Pancreas (tissue), 10 donors: ENCODE measurements at regions not wholly inside any gene's neighbourhood (a gene's known extent, or its start where the extent isn't known, plus 50 kb on each side); places are given as distances from the start of the nearest gene placed in this dataset.

Experiments used
- ATAC-seq, 4 donors: fragments of 200-7000 bp; cut with Tn5 transposase; one replicate each; pipeline versions ENCODE4 v1.8.0 to v1.9.1; 2020; ENCODE audit warnings: mild to moderate bottlenecking in 4 of 4, moderate library complexity in 4 of 4
- DNase-seq, 6 donors: peaks; one replicate each; pipeline ENCODE4 v3.0.0-alpha.2; 2020
- FAIRE-seq: peaks from 2 replicates; lab custom pipeline; 2012; peaks lifted over from hg19 to GRCh38; lab: Jason Lieb, UNC
- H3K27ac ChIP-seq, 4 donors: fragments of 200-600 bp; sonication (generic); 1 replicate in 3 of 4; 2 replicates in 1 of 4; pipeline versions ENCODE4 v1.5.0 to v1.8.0; 2020
- H3K27me3 ChIP-seq, 4 donors: fragments of 200-600 bp; one replicate each; pipeline ENCODE4 v1.8.0; 2021
- H3K36me3 ChIP-seq, 3 donors: fragments of 200-600 bp; sonication (generic) in 1 of 3; one replicate each; pipeline versions ENCODE4 v1.5.0 to v1.8.0; 2020 to 2021
- H3K4me1 ChIP-seq, 3 donors: fragments of 200-600 bp; one replicate each; pipeline ENCODE4 v1.8.0; 2021
- H3K4me3 ChIP-seq, 4 donors: fragments of 200-600 bp; sonication (generic) in 2 of 4; one replicate each; pipeline versions ENCODE4 v1.5.0 to v1.8.0; 2020 to 2021
- H3K9me3 ChIP-seq, 4 donors: fragments of 200-600 bp; one replicate each; pipeline ENCODE4 v1.8.0; 2021
- CTCF ChIP-seq, 4 donors: fragments of 200-600 bp; sonication (generic) in 3 of 4; IDR thresholded peaks; one replicate each; pipeline versions ENCODE4 v1.5.0 to v1.8.0; 2021; ENCODE audit warnings: antibody characterized with exemption in 4 of 4
- WGBS, 2 donors: extraction: QIAGEN DNeasy Blood & Tissue Kit; methylation state at CpG; one replicate each; pipeline ENCODE4 v1.1.7; 2013; 5-methylcytosine and 5-hydroxymethylcytosine counted together
- intact Hi-C, 3 donors: fragments of 100-400 bp; cut with DNase I; formaldehyde crosslinking; loops; one replicate each; pipeline versions ENCODE4 v1.11.1 to v1.14.2; 2022
- donor health status: healthy with polysubstance abuse.
- donor health status: DM: no; HTN: no; CAD: no; lungs with moderate emphysema.
- donor health status: DM: no; HTN: no; CAD: no.
- donor health status: control.
- donor health status: control.
- donor health status: Bipolar disorder and iron deficiency.
- donor health status: DM: yes; HTN: yes; CAD: no.
- donor health status: DM: no; HTN: no; CAD: no.
- donor health status: DM: no; HTN: no; CAD: no.
- donor health status: DM: yes; HTN: yes; CAD: no.

GRCh38 chr9:30732060-30732459, 1652.4 kb upstream of the ACO1 start:
- 66 to 75% methylated on average over 5 of the region's 5 CpGs for WGBS, 2 donors
- no peak for FAIRE-seq

GRCh38 chr9:30744871-30745270, 1639.6 kb upstream of the ACO1 start:
- no peak for TF ChIP-seq CTCF (IDR thresholded peaks at IDR 0.05)
- Histone ChIP-seq H3K4me3 (no peak overlapping the region), H3K9me3 (no peaks in the 10 kb centered on the region), H3K27me3 (no peaks in the 10 kb centered on the region), H3K27ac (no peak overlapping the region), H3K4me1 (no peaks in the 10 kb centered on the region), H3K36me3 (no peaks in the 10 kb centered on the region)
- FAIRE-seq (no peak), ATAC-seq (no peak), DNase-seq (no peak)
- WGBS, 2 donors: 20 to 24% methylated on average over 2 of the region's 2 CpGs
- intact Hi-C loops: no loop called here

More at GRCh38 chr9:30732060-30732459, 1652.4 kb upstream of the ACO1 start:
- no peak overlapping the region for H3K4me3 ChIP-seq
- no peaks in the 10 kb centered on the region for H3K27me3 ChIP-seq
- DNase-seq (peak in 1 of 6 donors; percentile 26), ATAC-seq (no peak)
- TF ChIP-seq CTCF (IDR thresholded peaks at IDR 0.05): no peak
- H3K9me3 ChIP-seq: no peaks in the 10 kb centered on the region
- H3K27ac ChIP-seq: no peak overlapping the region
- H3K36me3 ChIP-seq: no peaks in the 10 kb centered on the region
- H3K4me1 ChIP-seq: no peaks in the 10 kb centered on the region
- intact Hi-C loops: no loop called here

- no peak overlapping the region for H3K27ac ChIP-seq
- FAIRE-seq (no peak), ATAC-seq (no peak), DNase-seq (no peak)
- TF ChIP-seq CTCF (IDR thresholded peaks at IDR 0.05): no peak
- no peaks in the 10 kb centered on the region for H3K27me3 ChIP-seq
- no peaks in the 10 kb centered on the region for H3K4me1 ChIP-seq
- H3K36me3 ChIP-seq: no peaks in the 10 kb centered on the region
- H3K4me3 ChIP-seq: no peak overlapping the region
- intact Hi-C loops: no loop called here
- no peaks in the 10 kb centered on the region for H3K9me3 ChIP-seq
Observed at GRCh38 chr9:30746589-30746988, 1637.9 kb upstream of the ACO1 start.

GRCh38 chr9:30757723-30758122, 1626.7 kb upstream of the ACO1 start:
- DNase-seq (peak in 1 of 6 donors; percentile 19), ATAC-seq (no peak), FAIRE-seq (no peak)
- H3K27ac ChIP-seq: no peak overlapping the region
- intact Hi-C loops: no loop called here
- H3K36me3 ChIP-seq: no peaks in the 10 kb centered on the region
- no peaks in the 10 kb centered on the region for H3K4me1 ChIP-seq
- H3K4me3 ChIP-seq: no peak overlapping the region
- H3K27me3 ChIP-seq: no peaks in the 10 kb centered on the region
- TF ChIP-seq CTCF (IDR thresholded peaks at IDR 0.05): no peak
- 70 to 87% methylated on average over 8 of the region's 8 CpGs for WGBS, 2 donors
- H3K9me3 ChIP-seq: no peaks in the 10 kb centered on the region

GRCh38 chr9:30758726-30759446, 1625.6 kb upstream of the ACO1 start:
- FAIRE-seq (no peak), DNase-seq (peak in 2 of 6 donors; percentile 12 to 45), ATAC-seq (no peak)
- Histone ChIP-seq H3K9me3 (no peaks in the 10 kb centered on the region), H3K4me3 (no peak overlapping the region), H3K27ac (no peak overlapping the region), H3K4me1 (no peaks in the 10 kb centered on the region), H3K36me3 (no peaks in the 10 kb centered on the region), H3K27me3 (no peaks in the 10 kb centered on the region)
- no peak for TF ChIP-seq CTCF (IDR thresholded peaks at IDR 0.05)
- 70 to 77% methylated on average over 24 of the region's 24 CpGs for WGBS, 2 donors
- intact Hi-C loops: no loop called here
